ENCODE measurements at regions not wholly inside any gene's neighbourhood (a gene's known extent, or its start where the extent isn't known, plus 50 kb on each side); places are given as distances from the start of the nearest gene placed in this dataset.

DNA sequence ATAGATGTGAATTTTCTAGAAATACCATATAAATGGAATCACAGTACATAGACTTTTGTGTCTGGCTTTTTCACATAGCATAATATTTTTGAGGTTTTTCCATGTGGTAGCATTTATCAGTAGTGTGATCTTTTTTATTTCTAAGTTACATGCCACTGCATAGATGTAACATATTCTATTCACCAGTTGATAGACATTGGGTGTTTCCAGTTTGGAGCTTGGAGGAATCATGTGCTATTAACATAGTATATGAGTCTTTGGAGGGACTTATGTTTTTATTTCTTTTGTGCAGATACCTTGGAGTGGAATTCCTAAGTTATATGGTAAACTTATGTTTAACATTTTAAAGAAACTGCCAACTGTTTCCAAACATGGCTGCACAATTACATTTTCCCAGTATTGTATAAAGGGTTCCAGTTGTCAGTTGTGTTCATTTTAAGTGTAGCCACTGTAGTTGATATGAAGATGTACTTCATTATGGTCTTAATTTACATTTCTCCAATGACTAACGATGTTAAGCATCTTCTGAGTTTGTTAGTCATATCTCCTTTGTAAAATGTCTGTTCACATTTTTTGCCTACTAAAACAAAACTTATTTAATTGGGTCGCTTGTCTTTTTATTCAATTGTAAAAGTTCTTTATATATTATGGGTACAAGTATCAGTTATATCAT, 145.7 kb upstream of the TRPC6 start:
- no peak for DNase-seq (ENCODE audit: extremely low spot score)
- no peaks in the 10 kb centered on the region for H3K36me3 ChIP-seq
- WGBS: 92% methylated on average over 2 of the region's 2 CpGs
- TF ChIP-seq POLR2A (IDR thresholded peaks at IDR 0.05; ENCODE audit: low read depth) (no peak), CTCF (IDR thresholded peaks at IDR 0.05) (no peak)
- no peaks in the 10 kb centered on the region for H3K27me3 ChIP-seq
- no peaks in the 10 kb centered on the region for H3K4me1 ChIP-seq
- H3K9me3 ChIP-seq: no peaks in the 10 kb centered on the region
- H3K4me3 ChIP-seq: no peak overlapping the region
- intact Hi-C loops (cut with DNase I): no loop called here
- no peak overlapping the region for H3K27ac ChIP-seq (replicated peaks in 1 of 4)

- 66% methylated on average over 3 of the region's 3 CpGs for WGBS
- H3K4me3 ChIP-seq: no peak overlapping the region
Observed at GRCh38 chr11:101727451-101727850, 143.6 kb upstream of the TRPC6 start.

GRCh38 chr11:101726988-101727387, 143.2 kb upstream of the TRPC6 start:
- Histone ChIP-seq H3K27ac (replicated peaks in 1 of 4) (no peak overlapping the region), H3K36me3 (no peaks in the 10 kb centered on the region), H3K4me3 (no peak overlapping the region), H3K27me3 (no peaks in the 10 kb centered on the region), H3K4me1 (no peaks in the 10 kb centered on the region), H3K9me3 (no peaks in the 10 kb centered on the region)
- TF ChIP-seq CTCF (IDR thresholded peaks at IDR 0.05): no peak
- TF ChIP-seq EP300 (IDR thresholded peaks at IDR 0.05): no peak
- TF ChIP-seq POLR2A (IDR thresholded peaks at IDR 0.05; ENCODE audit: low read depth): no peak
- no peak for TF ChIP-seq POLR2AphosphoS5 (IDR thresholded peaks at IDR 0.05)
- intact Hi-C loops (cut with DNase I): no loop called here
- no peak for DNase-seq (ENCODE audit: extremely low spot score)
- WGBS: 50% methylated on average over 1 of the region's 1 CpG

More at GRCh38 chr11:101727451-101727850, 143.6 kb upstream of the TRPC6 start:
- DNase-seq (ENCODE audit: extremely low spot score): no peak
- Histone ChIP-seq H3K9me3 (no peaks in the 10 kb centered on the region), H3K4me1 (no peaks in the 10 kb centered on the region), H3K27me3 (no peaks in the 10 kb centered on the region), H3K27ac (replicated peaks in 1 of 4) (no peak overlapping the region), H3K36me3 (no peaks in the 10 kb centered on the region)
- TF ChIP-seq POLR2A (IDR thresholded peaks at IDR 0.05; ENCODE audit: low read depth): no peak
- no peak for TF ChIP-seq EP300 (IDR thresholded peaks at IDR 0.05)
- TF ChIP-seq CTCF (IDR thresholded peaks at IDR 0.05): no peak
- intact Hi-C loops (cut with DNase I): no loop called here

DNA sequence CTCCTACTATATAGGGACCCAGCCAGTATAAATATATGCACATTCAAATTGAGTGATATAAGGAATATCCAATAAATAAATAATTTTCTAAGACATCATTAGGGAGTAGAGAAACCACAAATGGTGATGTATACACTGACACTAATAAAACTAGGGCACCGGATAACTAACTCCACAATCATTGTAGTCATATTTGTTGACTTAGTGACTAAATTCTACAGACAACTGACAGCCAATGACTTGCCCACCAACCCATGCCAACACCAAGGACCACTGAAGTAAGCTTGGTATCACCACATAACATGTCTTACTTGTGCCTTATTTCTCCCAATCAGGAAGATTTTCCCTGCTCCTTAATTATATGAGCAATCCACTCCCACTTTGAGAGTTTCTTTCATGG, 139.6 kb upstream of the TRPC6 start:
- Histone ChIP-seq H3K9me3 (no peaks in the 10 kb centered on the region), H3K4me3 (no peak overlapping the region), H3K27me3 (no peaks in the 10 kb centered on the region), H3K4me1 (no peaks in the 10 kb centered on the region), H3K27ac (replicated peaks in 1 of 4) (no peak overlapping the region), H3K36me3 (no peaks in the 10 kb centered on the region)
- no peak for DNase-seq (ENCODE audit: extremely low spot score)
- 80% methylated on average over 1 of the region's 1 CpG for WGBS
- intact Hi-C loops (cut with DNase I): no loop called here
- TF ChIP-seq CTCF (IDR thresholded peaks at IDR 0.05): no peak
- no peak for TF ChIP-seq EP300 (IDR thresholded peaks at IDR 0.05)
- TF ChIP-seq POLR2A (IDR thresholded peaks at IDR 0.05; ENCODE audit: low read depth): no peak
- TF ChIP-seq POLR2AphosphoS5 (IDR thresholded peaks at IDR 0.05): no peak

- Histone ChIP-seq H3K36me3 (no peaks in the 10 kb centered on the region), H3K9me3 (no peaks in the 10 kb centered on the region), H3K4me3 (no peak overlapping the region), H3K27ac (replicated peaks in 1 of 4) (no peak overlapping the region), H3K27me3 (no peaks in the 10 kb centered on the region), H3K4me1 (no peaks in the 10 kb centered on the region)
- no peak for TF ChIP-seq EP300 (IDR thresholded peaks at IDR 0.05)
- TF ChIP-seq CTCF (IDR thresholded peaks at IDR 0.05): no peak
- no peak for TF ChIP-seq POLR2A (IDR thresholded peaks at IDR 0.05; ENCODE audit: low read depth)
- no peak for TF ChIP-seq POLR2AphosphoS5 (IDR thresholded peaks at IDR 0.05)
- WGBS: 83% methylated on average over 5 of the region's 5 CpGs
- intact Hi-C loops (cut with DNase I): no loop called here
- no peak for DNase-seq (ENCODE audit: extremely low spot score)
Observed at GRCh38 chr11:101721270-101721669, 137.5 kb upstream of the TRPC6 start.
